ENCODE measurements at regions not wholly inside any gene's neighbourhood (a gene's known extent, or its start where the extent isn't known, plus 50 kb on each side); places are given as distances from the start of the nearest gene placed in this dataset.

- Histone ChIP-seq H3K4me2 (no peak overlapping the region), H2AFZ (ENCODE audit: low read depth) (no peak overlapping the region), H3K27me3 (ENCODE audit: insufficient read depth, low read depth) (no peaks in the 10 kb centered on the region), H3K4me1 (ENCODE audit: low read depth, poor library complexity, severe bottlenecking) (no peaks in the 10 kb centered on the region), H3K9ac (no peak overlapping the region), H3K4me3 (IDR thresholded peaks at IDR 0.05; ENCODE audit: insufficient read depth, low read depth, low read length) (no peak overlapping the region), H4K20me1 (ENCODE audit: insufficient read depth) (no peaks in the 10 kb centered on the region), H3K27ac (no peak overlapping the region), H3K79me2 (ENCODE audit: insufficient read depth, low read depth) (no peaks in the 10 kb centered on the region), H3K36me3 (ENCODE audit: insufficient read depth) (no peaks in the 10 kb centered on the region)
- TF ChIP-seq CTCF (conservative IDR thresholded peaks at IDR 0.05; ENCODE audit: low read depth, low read length): no peak
Observed at GRCh38 chr10:111206521-111206920, 129.7 kb downstream of the ADRA2A start.

- TF ChIP-seq CTCF (conservative IDR thresholded peaks at IDR 0.05; ENCODE audit: low read depth, low read length): no peak
- H4K20me1 ChIP-seq (ENCODE audit: insufficient read depth): no peaks in the 10 kb centered on the region
- H3K9ac ChIP-seq: no peak overlapping the region
- no peak overlapping the region for H3K27ac ChIP-seq
- no peaks in the 10 kb centered on the region for H3K36me3 ChIP-seq (ENCODE audit: insufficient read depth)
- H3K4me2 ChIP-seq: no peak overlapping the region
- H3K4me1 ChIP-seq (ENCODE audit: low read depth, poor library complexity, severe bottlenecking): no peaks in the 10 kb centered on the region
- H3K79me2 ChIP-seq (ENCODE audit: insufficient read depth, low read depth): no peaks in the 10 kb centered on the region
- H2AFZ ChIP-seq (ENCODE audit: low read depth): no peak overlapping the region
- no peak overlapping the region for H3K4me3 ChIP-seq (IDR thresholded peaks at IDR 0.05; ENCODE audit: insufficient read depth, low read depth, low read length)
- no peaks in the 10 kb centered on the region for H3K27me3 ChIP-seq (ENCODE audit: insufficient read depth, low read depth)
Observed at GRCh38 chr10:111207500-111207899, 130.7 kb downstream of the ADRA2A start.

- Histone ChIP-seq H3K4me2 (no peak overlapping the region), H3K27ac (no peak overlapping the region), H3K4me3 (IDR thresholded peaks at IDR 0.05; ENCODE audit: insufficient read depth, low read depth, low read length) (no peak overlapping the region), H2AFZ (ENCODE audit: low read depth) (no peak overlapping the region), H3K79me2 (ENCODE audit: insufficient read depth, low read depth) (no peaks in the 10 kb centered on the region), H3K9ac (no peak overlapping the region), H3K4me1 (ENCODE audit: low read depth, poor library complexity, severe bottlenecking) (no peaks in the 10 kb centered on the region), H3K27me3 (ENCODE audit: insufficient read depth, low read depth) (no peaks in the 10 kb centered on the region), H4K20me1 (ENCODE audit: insufficient read depth) (no peaks in the 10 kb centered on the region), H3K36me3 (ENCODE audit: insufficient read depth) (no peaks in the 10 kb centered on the region)
- no peak for TF ChIP-seq CTCF (conservative IDR thresholded peaks at IDR 0.05; ENCODE audit: low read depth, low read length)
Observed at GRCh38 chr10:111208951-111209350, 132.1 kb downstream of the ADRA2A start.

GRCh38 chr10:111209692-111210091, 132.9 kb downstream of the ADRA2A start:
- H3K27me3 ChIP-seq (ENCODE audit: insufficient read depth, low read depth): no peaks in the 10 kb centered on the region
- no peaks in the 10 kb centered on the region for H4K20me1 ChIP-seq (ENCODE audit: insufficient read depth)
- H3K36me3 ChIP-seq (ENCODE audit: insufficient read depth): no peaks in the 10 kb centered on the region
- no peaks in the 10 kb centered on the region for H3K4me1 ChIP-seq (ENCODE audit: low read depth, poor library complexity, severe bottlenecking)
- H3K79me2 ChIP-seq (ENCODE audit: insufficient read depth, low read depth): no peaks in the 10 kb centered on the region
- H2AFZ ChIP-seq (ENCODE audit: low read depth): no peak overlapping the region
- no peak overlapping the region for H3K4me2 ChIP-seq
- H3K4me3 ChIP-seq (IDR thresholded peaks at IDR 0.05; ENCODE audit: insufficient read depth, low read depth, low read length): no peak overlapping the region
- no peak overlapping the region for H3K27ac ChIP-seq
- TF ChIP-seq CTCF (conservative IDR thresholded peaks at IDR 0.05; ENCODE audit: low read depth, low read length): no peak
- no peak overlapping the region for H3K9ac ChIP-seq

- H3K4me2 ChIP-seq: no peak overlapping the region
- no peak overlapping the region for H3K4me3 ChIP-seq (IDR thresholded peaks at IDR 0.05; ENCODE audit: insufficient read depth, low read depth, low read length)
- H3K4me1 ChIP-seq (ENCODE audit: low read depth, poor library complexity, severe bottlenecking): no peaks in the 10 kb centered on the region
- H3K79me2 ChIP-seq (ENCODE audit: insufficient read depth, low read depth): no peaks in the 10 kb centered on the region
- no peak overlapping the region for H3K27ac ChIP-seq
- H3K27me3 ChIP-seq (ENCODE audit: insufficient read depth, low read depth): no peaks in the 10 kb centered on the region
- no peak overlapping the region for H3K9ac ChIP-seq
- no peaks in the 10 kb centered on the region for H3K36me3 ChIP-seq (ENCODE audit: insufficient read depth)
- no peak for TF ChIP-seq CTCF (conservative IDR thresholded peaks at IDR 0.05; ENCODE audit: low read depth, low read length)
- no peaks in the 10 kb centered on the region for H4K20me1 ChIP-seq (ENCODE audit: insufficient read depth)
- H2AFZ ChIP-seq (ENCODE audit: low read depth): no peak overlapping the region
Observed at GRCh38 chr10:111211241-111211640, 134.4 kb downstream of the ADRA2A start.

Measured in KMS-11 (cell line).